ENCODE measurements at regions not wholly inside any gene's neighbourhood (a gene's known extent, or its start where the extent isn't known, plus 50 kb on each side); places are given as distances from the start of the nearest gene placed in this dataset.

GRCh38 chr14:43260056-43260455 is 1247.0 kb downstream of the FSCB start:
- TF ChIP-seq CTCF (conservative IDR thresholded peaks at IDR 0.05 in 1 of 2, IDR thresholded peaks at IDR 0.05 in 1 of 2; ENCODE audit: low read depth in 1 of 2, low read length in 2 of 2) (no peak), EZH2 (IDR thresholded peaks at IDR 0.05; ENCODE audit: low read length, missing control alignments) (no peak)
